Bronchial epithelial cell (primary cell): ENCODE measurements at regions not wholly inside any gene's neighbourhood (a gene's known extent, or its start where the extent isn't known, plus 50 kb on each side); places are given as distances from the start of the nearest gene placed in this dataset.

Source experiments
- DNase-seq: peaks from one replicate; pipeline ENCODE4 v3.0.0-alpha.2; 2010; ENCODE audit warnings: low read depth
- FAIRE-seq: peaks from 2 replicates; lab custom pipeline; 2011; peaks lifted over from hg19 to GRCh38; lab: Jason Lieb, UNC
- H3K27me3 ChIP-seq: 2 replicates; pipeline ENCODE4 v1.5.1; 2011; ENCODE audit warnings: low read length; ENCODE audit not compliant: control insufficient read depth, insufficient read depth
- H3K36me3 ChIP-seq: 2 replicates; pipeline ENCODE4 v1.5.1; 2011; ENCODE audit warnings: low read length; ENCODE audit not compliant: control insufficient read depth, insufficient read depth
- H3K4me3 ChIP-seq: 2 replicates; pipeline ENCODE4 v1.5.1; 2011; ENCODE audit warnings: mild to moderate bottlenecking, low read depth, low read length, control low read depth
- TF ChIP-seq, protein P1 (sequence below): IDR thresholded peaks from 2 replicates; pipeline ENCODE4 v1.5.1; 2011; ENCODE audit warnings: mild to moderate bottlenecking, moderate library complexity, low read length, control low read depth, inconsistent platforms; ENCODE audit not compliant: insufficient read depth, severe bottlenecking

DNA sequence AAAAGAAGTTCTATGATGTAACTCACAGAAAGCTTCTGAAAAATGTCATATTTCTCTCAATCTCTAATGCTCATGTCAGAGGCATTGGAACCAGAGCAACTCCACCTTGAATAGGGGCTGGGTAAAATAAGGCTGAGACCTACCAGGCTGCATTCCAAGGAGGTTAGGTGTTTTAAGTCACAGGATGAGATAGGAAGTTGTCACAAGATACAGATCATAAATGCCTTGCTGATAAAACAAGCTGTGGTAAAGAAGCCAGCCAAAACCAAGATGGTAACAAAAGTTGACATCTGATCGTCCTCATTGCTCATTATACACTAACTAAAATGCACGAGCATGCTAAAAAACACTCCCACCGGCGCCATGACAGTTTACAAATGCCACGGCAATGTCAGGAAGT is 411.1 kb upstream of the GRIA1 start:
- Histone ChIP-seq H3K27me3 (no peaks in the 10 kb centered on the region), H3K36me3 (no peaks in the 10 kb centered on the region), H3K4me3 (no peak overlapping the region)
- no peak for FAIRE-seq
- TF ChIP-seq, protein P1, sequence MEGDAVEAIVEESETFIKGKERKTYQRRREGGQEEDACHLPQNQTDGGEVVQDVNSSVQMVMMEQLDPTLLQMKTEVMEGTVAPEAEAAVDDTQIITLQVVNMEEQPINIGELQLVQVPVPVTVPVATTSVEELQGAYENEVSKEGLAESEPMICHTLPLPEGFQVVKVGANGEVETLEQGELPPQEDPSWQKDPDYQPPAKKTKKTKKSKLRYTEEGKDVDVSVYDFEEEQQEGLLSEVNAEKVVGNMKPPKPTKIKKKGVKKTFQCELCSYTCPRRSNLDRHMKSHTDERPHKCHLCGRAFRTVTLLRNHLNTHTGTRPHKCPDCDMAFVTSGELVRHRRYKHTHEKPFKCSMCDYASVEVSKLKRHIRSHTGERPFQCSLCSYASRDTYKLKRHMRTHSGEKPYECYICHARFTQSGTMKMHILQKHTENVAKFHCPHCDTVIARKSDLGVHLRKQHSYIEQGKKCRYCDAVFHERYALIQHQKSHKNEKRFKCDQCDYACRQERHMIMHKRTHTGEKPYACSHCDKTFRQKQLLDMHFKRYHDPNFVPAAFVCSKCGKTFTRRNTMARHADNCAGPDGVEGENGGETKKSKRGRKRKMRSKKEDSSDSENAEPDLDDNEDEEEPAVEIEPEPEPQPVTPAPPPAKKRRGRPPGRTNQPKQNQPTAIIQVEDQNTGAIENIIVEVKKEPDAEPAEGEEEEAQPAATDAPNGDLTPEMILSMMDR: no peak
- DNase-seq: peak; percentile 25

DNA sequence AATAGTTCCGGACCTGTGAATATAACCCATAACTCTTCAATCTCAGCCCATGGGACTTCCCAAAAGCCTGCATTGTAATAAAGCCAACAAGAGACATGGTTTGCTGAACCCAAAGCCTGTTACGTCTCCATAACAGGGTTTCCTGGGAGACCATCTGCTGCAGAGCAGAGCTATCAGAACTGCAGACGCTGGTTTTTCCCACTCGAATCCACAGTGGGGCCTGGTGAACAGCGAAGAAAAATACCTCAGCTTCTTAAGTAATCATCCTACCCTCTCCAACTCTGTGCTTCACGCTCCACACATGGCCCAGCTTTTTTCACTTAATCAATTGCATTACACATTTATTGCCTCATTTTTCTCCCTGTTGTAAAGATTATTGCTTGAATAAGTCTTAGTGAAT is 409.5 kb upstream of the GRIA1 start:
- no peaks in the 10 kb centered on the region for H3K36me3 ChIP-seq
- H3K4me3 ChIP-seq: no peak overlapping the region
- no peak for DNase-seq
- FAIRE-seq: no peak
- TF ChIP-seq, protein P1: no peak
- no peaks in the 10 kb centered on the region for H3K27me3 ChIP-seq

DNA sequence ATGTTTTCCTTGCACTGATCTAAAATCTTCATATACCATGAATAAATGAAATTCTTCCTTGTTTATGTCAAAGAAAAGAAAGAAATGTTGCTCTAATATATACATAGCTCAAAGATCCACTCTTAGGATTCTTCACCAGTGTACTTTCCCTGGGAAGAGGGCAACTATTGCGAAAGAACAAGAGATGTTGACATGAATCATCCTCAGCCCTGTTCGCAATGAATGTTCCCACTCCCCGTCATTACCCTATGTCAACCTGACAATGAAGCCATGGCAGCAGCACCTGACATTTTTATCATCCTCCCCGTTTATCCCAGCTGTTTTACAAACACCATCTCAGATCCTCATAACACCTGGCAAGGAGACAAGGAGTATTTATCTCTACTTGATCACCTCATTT is 409.1 kb upstream of the GRIA1 start:
- Histone ChIP-seq H3K4me3 (no peak overlapping the region), H3K36me3 (no peaks in the 10 kb centered on the region), H3K27me3 (no peaks in the 10 kb centered on the region)
- FAIRE-seq (no peak), DNase-seq (peak; percentile 30)
- TF ChIP-seq, protein P1: no peak

DNA sequence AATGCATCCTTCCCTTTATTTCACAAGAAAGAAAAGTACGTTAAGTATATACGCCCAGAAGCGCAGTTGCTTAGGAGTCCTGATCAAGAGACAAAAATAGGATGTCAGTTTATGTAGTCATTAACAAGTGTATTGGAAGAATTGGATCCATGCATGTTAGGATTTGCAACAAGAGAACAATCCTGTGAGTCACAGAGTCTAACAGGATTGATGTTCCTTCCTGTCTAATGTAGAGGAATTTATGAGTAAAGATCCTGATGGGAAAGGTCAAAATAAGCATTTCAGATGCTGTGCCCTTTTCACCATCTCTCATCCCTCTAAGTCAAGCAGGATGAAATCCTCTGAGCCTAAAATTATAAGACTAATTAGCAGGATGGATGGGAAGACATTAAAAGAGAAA is 406.0 kb upstream of the GRIA1 start:
- TF ChIP-seq, protein P1: no peak
- no peaks in the 10 kb centered on the region for H3K36me3 ChIP-seq
- FAIRE-seq (no peak), DNase-seq (peak; percentile 72)
- H3K27me3 ChIP-seq: no peaks in the 10 kb centered on the region
- H3K4me3 ChIP-seq: no peak overlapping the region

DNA sequence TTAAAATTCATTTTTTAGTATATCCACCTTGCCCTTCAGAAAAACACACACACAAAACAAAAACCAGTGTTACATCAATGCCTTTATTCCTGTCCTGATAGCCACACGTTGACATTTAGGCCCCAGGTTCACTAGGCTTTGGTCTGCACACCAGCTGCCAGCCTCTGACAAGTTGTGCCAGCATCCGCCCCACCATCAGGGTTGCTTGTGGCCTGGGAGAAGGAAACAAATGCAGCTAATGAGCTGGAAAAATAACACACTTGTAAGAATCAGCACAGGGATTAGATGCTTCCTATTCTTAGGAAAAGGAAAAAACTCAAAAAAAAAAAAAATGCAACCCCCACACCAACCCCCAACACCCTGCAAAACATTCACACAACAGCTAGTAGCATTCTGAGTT is 404.0 kb upstream of the GRIA1 start:
- TF ChIP-seq, protein P1: no peak
- H3K4me3 ChIP-seq: no peak overlapping the region
- FAIRE-seq (no peak), DNase-seq (no peak)
- no peaks in the 10 kb centered on the region for H3K27me3 ChIP-seq
- no peaks in the 10 kb centered on the region for H3K36me3 ChIP-seq

GRCh38 chr5:153088538-153088937 is 401.9 kb upstream of the GRIA1 start:
- TF ChIP-seq, protein P1: no peak
- DNase-seq (no peak), FAIRE-seq (no peak)

More at GRCh38 chr5:153088538-153088937, 401.9 kb upstream of the GRIA1 start:
- H3K4me3 ChIP-seq: no peak overlapping the region
- H3K27me3 ChIP-seq: no peaks in the 10 kb centered on the region
- H3K36me3 ChIP-seq: no peaks in the 10 kb centered on the region
